ENCODE measurements at regions not wholly inside any gene's neighbourhood (a gene's known extent, or its start where the extent isn't known, plus 50 kb on each side); places are given as distances from the start of the nearest gene placed in this dataset.

- TF ChIP-seq CTCF (IDR thresholded peaks at IDR 0.05; ENCODE audit: poor library complexity, severe bottlenecking) (no peak), TAF1 (IDR thresholded peaks at IDR 0.05; ENCODE audit: low read depth) (no peak), EZH2 (IDR thresholded peaks at IDR 0.05; ENCODE audit: borderline replicate concordance, insufficient read depth, low read length, poor library complexity, severe bottlenecking) (no peak), POLR2AphosphoS5 (IDR thresholded peaks at IDR 0.05) (no peak), RAD21 (conservative IDR thresholded peaks at IDR 0.05) (no peak)
- TF ChIP-seq, protein P1, sequence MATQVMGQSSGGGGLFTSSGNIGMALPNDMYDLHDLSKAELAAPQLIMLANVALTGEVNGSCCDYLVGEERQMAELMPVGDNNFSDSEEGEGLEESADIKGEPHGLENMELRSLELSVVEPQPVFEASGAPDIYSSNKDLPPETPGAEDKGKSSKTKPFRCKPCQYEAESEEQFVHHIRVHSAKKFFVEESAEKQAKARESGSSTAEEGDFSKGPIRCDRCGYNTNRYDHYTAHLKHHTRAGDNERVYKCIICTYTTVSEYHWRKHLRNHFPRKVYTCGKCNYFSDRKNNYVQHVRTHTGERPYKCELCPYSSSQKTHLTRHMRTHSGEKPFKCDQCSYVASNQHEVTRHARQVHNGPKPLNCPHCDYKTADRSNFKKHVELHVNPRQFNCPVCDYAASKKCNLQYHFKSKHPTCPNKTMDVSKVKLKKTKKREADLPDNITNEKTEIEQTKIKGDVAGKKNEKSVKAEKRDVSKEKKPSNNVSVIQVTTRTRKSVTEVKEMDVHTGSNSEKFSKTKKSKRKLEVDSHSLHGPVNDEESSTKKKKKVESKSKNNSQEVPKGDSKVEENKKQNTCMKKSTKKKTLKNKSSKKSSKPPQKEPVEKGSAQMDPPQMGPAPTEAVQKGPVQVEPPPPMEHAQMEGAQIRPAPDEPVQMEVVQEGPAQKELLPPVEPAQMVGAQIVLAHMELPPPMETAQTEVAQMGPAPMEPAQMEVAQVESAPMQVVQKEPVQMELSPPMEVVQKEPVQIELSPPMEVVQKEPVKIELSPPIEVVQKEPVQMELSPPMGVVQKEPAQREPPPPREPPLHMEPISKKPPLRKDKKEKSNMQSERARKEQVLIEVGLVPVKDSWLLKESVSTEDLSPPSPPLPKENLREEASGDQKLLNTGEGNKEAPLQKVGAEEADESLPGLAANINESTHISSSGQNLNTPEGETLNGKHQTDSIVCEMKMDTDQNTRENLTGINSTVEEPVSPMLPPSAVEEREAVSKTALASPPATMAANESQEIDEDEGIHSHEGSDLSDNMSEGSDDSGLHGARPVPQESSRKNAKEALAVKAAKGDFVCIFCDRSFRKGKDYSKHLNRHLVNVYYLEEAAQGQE (IDR thresholded peaks at IDR 0.05; ENCODE audit: borderline replicate concordance): no peak
Observed at GRCh38 chr5:5652181-5652580, 229.7 kb downstream of the ICE1 start.

Data from neural cell (in vitro differentiated cells).